HG03280 (cell line): ENCODE measurements at regions not wholly inside any gene's neighbourhood (a gene's known extent, or its start where the extent isn't known, plus 50 kb on each side); places are given as distances from the start of the nearest gene placed in this dataset.
"Not testable (repeated sequence)": the region's sequence is repeated elsewhere in the genome, so short reads cannot be mapped to it uniquely, and the experiment has no call there.

ENCODE experiments used
- ATAC-seq: cut with Tn5 transposase; IDR thresholded peaks from one replicate; pipeline ENCODE4 v1.9.1; 2021; ENCODE audit warnings: mild to moderate bottlenecking, moderate library complexity; ENCODE audit not compliant: unreplicated experiment

GRCh38 chr17:37859451-37859850 is 64.8 kb upstream of the TBC1D3K start:
- ATAC-seq, result no peak

GRCh38 chr17:37858391-37858790 is 65.8 kb upstream of the TBC1D3K start:
- ATAC-seq, result not testable (repeated sequence)

DNA sequence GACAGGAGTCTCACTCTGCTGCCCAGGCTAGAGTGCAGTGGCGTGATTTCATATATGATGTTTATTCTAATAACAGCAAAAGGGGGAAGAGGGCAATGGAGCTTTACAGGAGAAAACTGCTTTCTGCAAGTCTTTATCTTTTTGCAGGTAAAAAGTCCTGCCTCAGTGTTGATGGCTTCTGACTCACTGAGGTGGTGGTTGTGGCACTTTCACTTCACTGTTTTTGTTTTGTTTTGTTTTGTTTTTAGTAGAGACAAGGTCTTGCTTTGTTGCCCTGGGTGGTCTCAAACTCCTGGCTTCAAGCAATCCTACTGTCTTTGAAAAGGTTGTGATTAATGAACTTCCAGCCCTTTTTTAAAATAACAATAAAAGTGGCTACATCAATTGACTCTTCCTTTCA is 68.0 kb upstream of the TBC1D3K start:
- ATAC-seq, result no peak

GRCh38 chr17:37849617-37849972 is 74.6 kb upstream of the TBC1D3K start:
- no peak for ATAC-seq

DNA sequence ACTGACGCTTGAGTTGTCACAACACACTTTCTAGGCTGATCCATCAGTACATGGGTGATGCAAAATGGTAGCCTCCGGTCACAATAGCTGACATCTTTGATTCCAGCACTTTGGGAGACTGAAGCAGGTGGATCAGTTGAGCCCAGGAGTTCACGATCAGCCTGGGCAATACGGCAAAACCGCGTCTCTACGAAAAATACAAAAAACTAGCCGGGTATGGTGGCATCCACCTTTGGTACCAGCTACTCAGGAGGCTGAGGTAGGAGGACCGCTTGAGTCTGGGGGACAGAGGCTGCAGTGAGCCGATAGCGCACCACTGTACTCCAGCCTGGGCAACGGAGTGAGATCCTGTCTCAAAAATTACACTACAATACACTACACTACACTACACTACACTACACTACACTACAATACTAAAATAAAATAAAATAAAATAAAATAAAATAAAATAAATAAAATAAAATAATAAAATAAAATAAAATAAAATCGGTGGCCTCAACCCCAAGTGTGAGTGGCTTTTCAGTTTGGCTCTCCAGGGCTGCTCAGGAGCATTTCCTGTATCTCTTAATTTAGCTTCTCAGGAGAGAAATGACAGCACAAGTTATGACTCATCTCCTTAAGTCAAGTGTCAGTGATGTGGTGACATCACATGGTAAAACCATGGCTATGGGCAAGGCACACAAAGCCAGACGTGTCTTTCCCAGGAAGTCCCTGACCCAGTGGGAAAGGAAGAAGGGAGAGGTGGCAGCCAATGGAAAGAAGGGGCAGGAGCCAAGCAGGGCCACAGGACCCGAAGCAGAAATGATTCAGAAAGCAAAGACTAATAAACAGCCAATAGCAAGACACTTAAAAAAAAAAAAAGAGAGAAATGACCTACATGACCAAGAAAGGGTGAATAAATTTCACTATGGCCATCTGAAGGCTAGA is 75.3 kb upstream of the TBC1D3K start:
- peak; percentile 65 for ATAC-seq

- no peak for ATAC-seq
Measured at GRCh38 chr17:37847811-37848331, 76.3 kb upstream of the TBC1D3K start.

DNA sequence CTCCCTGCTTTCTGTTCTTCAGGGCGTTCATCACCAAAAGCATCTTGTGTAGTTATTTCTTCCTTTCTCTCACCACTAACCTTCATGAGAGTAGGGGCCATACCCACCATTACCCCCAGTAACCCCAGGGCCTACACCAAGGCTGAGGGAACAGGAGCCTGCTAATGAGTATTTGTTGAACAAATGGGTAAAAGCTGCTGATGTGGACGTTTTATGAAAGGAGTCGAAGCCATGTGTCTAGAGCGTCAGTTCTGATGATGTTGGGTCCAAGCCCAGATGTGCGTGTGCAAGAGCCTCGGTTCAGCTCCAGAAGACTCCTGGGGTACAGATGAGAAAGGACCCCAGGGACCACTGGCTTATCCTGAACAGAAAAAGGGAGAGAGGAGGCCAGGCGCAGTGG is 77.1 kb upstream of the TBC1D3K start:
- no peak for ATAC-seq

DNA sequence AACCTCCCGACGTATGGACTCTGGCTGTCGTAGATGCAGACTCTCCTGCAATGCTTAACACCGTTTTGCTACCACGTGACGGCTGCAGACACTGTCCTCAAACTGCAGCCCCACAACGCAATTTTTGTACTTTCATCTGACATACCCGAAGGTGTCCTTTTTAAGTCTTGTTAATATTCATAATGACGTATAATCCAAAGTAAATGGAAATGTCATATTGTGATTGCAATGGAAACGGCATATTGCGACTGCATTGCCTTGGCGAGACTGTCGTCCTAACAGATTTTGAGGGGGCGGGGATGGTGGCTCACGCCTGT is 79.3 kb upstream of the TBC1D3K start:
- ATAC-seq, result no peak

DNA sequence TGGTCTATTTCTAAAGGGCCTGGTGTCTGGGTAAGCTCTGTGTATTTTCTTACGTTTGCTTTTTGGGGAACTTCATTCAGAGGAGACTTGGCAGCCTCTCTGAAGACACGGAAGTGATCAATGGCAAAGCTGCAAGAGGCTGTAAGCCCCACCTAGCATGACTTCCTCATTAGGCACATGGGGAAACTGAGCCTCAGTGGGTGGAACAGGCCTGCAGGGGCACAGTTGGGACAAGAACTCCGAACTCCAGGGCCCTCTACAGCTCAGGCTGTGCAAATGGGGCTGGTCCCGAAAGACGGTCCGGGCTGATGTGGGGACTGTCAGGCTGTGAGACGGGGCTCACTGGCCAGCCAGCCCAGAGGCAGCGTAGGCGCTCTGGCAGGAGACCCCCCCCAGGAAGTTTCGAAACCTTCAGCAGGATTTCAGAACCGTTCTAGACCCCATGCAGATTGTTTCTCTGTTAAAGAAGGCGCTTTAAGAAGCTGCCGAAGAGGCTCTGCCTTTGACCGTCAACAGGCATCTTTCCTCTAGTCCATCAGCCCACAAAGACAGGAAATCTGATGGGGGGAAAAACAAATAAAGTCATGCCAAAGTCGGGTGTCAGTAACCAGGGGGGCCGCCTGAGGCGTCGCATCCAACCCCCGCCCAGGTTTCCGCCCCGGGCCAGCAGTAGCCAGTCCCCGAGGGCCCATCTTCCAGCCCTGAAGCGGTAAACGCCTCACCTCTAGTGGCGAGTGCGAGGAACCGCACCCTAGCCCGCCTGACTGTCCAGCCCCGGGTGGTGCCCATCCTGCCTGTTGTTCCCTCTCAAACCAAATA is 79.8 kb upstream of the TBC1D3K start:
- ATAC-seq, result no peak

GRCh38 chr17:37842401-37842800 is 81.8 kb upstream of the TBC1D3K start:
- no peak for ATAC-seq

DNA sequence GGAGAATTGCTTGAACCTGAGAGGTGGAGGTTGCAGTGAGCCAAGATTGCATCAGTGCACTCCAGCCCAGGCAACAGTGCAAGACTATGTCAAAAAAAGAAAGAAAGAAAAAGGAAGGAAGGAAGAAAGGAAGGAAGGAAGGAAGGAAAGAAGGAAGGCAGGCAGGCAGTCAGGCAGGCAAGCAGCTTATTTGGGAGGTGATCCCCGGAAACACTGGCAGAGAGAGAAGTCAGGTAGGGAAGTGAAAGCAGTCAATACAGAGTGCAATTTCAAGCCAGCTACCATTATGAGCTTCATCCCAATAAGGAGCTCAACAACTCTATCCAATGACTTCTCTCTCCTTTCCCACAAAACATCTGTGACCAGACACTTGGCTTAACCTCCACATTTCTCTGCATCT is 83.0 kb upstream of the TBC1D3K start:
- ATAC-seq, result no peak

DNA sequence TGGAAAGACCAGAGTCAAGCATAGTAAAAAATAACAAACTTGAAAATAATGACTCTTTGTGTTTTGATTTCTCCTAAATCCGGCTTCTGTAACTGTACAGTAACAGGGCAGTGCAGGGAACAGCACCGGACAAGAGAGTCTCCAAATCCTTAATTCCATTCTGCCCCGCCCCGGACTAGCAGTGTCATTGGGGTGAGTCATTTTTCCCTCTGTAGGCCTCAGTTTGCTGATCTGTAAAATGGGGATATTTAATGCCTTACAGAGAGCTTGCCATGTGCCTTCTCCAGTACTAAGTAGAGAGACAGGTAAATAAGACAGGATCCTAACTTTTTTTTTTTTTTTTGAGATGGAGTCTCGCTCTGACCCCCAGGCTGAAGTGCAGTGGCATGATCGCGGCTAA is 83.6 kb upstream of the TBC1D3K start:
- ATAC-seq, result no peak

- ATAC-seq, result no peak
Measured at GRCh38 chr17:37839196-37839978, 84.8 kb upstream of the TBC1D3K start.

DNA sequence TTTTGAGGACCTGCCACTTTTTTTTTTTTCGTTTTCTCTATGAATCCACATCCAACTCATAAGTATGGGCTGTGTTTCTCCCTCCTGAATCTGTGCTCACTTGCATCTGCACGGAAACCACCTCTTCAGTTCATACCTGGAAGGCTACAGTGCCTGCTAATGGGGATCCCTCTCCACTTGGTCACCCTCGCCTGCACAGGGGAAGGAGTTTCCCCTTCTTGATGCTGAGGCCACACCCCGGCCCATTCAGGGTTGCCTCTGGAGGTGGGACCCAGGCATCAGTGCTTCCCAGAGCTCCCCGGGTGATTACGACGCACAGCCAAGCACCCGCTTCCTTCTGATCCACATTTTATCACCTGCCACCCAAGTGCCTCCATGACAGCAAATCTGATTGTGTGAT is 85.9 kb upstream of the TBC1D3K start:
- ATAC-seq, result no peak

DNA sequence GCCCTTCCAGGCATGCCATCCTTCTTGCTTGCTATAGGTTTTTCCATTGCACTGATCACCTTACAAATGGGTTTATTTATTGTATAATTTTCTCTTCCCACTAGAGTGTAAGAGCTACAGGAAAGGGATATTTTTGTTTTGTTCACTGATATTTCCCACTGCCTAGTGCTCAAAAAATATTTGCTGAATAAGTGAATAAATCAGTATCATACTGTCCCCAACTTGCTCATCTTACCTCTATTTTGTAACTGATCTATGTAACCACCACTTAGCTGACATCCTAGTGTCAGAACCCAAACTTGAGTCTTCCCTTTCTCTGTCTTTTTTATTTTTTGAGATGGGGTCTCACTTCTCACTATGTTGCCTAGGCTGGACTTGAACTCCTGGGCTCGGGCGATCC is 87.6 kb upstream of the TBC1D3K start:
- ATAC-seq, result no peak

DNA sequence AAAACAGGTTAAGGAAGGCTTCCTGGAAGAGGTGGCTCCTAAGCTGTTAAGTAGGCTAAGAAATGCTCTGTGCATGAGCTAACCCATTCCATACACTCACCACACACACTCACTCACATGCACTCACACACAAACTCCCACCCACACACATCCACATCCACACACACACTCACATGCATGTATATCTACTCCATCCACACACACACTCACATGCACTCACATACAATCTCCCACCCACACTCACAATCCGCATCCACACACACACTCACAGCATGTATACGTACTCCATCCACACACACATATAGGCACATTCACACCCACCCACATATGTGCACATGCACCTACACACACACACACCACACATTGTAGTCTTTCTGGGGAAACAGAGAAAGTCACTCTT is 89.3 kb upstream of the HNF1B start:
- ATAC-seq, result no peak

- peak; percentile 46 for ATAC-seq
Measured at GRCh38 chr17:37833237-37833859, 88.5 kb upstream of the HNF1B start.

- no peak for ATAC-seq
Measured at GRCh38 chr17:37831986-37832385, 87.1 kb upstream of the HNF1B start.

DNA sequence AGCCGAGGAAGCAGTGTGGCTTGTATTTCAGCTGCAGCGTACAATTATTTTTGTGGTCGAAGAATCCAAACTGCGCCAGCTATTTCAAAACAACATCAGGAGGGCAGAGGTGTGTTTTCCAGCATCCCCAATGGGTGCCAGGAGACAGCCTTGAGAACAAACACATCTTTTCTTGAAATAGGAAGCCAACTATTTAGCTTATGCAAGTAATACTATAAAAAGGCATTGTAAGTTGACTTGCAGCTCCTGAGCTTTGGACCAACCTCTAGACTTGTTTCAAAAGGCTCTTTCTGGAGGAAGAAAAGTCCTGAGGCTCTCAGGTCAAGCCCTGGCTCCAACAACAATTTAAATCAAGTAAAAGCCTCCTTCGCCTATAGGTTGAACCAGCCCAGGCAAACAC is 86.6 kb upstream of the HNF1B start:
- ATAC-seq, result no peak

DNA sequence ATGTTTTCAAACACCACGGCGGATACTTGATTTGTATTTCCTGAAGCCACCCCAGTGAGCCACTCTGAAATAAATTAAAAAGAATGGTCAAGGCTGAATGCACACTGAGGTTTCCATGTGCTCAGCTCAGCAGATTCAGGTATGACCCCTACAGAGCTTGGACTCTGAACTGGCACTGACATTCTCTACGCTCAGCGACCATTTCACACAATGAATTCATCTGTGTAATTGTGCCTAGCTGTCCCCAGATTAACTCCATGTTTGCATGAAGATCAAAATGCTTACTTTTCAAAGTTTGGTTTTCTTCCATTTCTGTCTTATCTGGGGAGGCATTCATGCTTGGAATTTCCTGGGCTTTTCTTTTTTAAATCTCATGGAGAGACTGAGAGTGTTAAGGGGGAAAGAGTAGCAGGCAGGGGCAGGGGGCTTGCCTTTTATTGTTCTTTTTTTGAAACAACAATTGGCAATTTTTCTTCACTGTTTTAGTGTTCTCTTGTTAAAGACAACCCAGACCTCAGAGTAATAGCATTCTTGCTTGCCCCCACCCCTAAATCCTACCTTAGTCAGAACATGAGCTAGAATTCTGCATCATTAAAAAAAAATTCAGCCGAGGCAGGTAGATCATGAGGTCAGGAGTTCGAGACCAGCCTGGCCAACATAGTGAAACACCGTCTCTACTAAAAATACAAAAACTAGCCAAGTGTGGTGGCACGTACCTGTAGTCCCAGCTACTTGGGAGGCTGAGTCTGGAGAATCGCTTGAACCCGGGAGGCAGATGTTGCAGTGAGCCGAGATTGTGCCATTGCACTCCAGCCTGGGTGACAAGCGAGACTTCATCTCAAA is 85.5 kb upstream of the HNF1B start:
- ATAC-seq, result no peak
